ENCODE measurements at regions not wholly inside any gene's neighbourhood (a gene's known extent, or its start where the extent isn't known, plus 50 kb on each side); places are given as distances from the start of the nearest gene placed in this dataset.

GRCh38 chr5:23884405-23885031 lies 377.1 kb downstream of the PRDM9 start:
- Histone ChIP-seq H3K9me2 (ENCODE audit: insufficient read depth, low read length) (no peaks in the 10 kb centered on the region), H3K9ac (ENCODE audit: low read length) (no peak overlapping the region), H3F3A (ENCODE audit: insufficient read depth, low read length, poor library complexity, severe bottlenecking) (no peaks in the 10 kb centered on the region), H3K79me2 (replicated peaks; ENCODE audit: insufficient read depth, low read length) (no peaks in the 10 kb centered on the region), H3K4me2 (ENCODE audit: low read length) (no peak overlapping the region), H4K20me1 (ENCODE audit: insufficient read depth) (no peaks in the 10 kb centered on the region), H3K27me3 (ENCODE audit: insufficient read depth, low read depth, low read length) (no peaks in the 10 kb centered on the region), H3K36me3 (ENCODE audit: insufficient read depth, low read length) (no peaks in the 10 kb centered on the region), H3K4me3 (ENCODE audit: low read length) (no peak overlapping the region), H3K27ac (ENCODE audit: low read length) (no peak overlapping the region), H3K9me3 (ENCODE audit: low read length) (no peaks in the 10 kb centered on the region), H2AFZ (ENCODE audit: low read depth, low read length) (no peak overlapping the region)
- TF ChIP-seq REST (IDR thresholded peaks at IDR 0.05; ENCODE audit: borderline replicate concordance), result no peak
- TF ChIP-seq CTCF (IDR thresholded peaks at IDR 0.05; ENCODE audit: poor library complexity, severe bottlenecking), result no peak
- no peak for TF ChIP-seq TAF1 (IDR thresholded peaks at IDR 0.05; ENCODE audit: low read depth)
- no peak for TF ChIP-seq EP300 (conservative IDR thresholded peaks at IDR 0.05; ENCODE audit: poor library complexity, severe bottlenecking)
- no peak for TF ChIP-seq EZH2 (IDR thresholded peaks at IDR 0.05; ENCODE audit: borderline replicate concordance, insufficient read depth, low read length, poor library complexity, severe bottlenecking)
- TF ChIP-seq SMC3 (conservative IDR thresholded peaks at IDR 0.05; ENCODE audit: poor library complexity), result no peak
- no peak for TF ChIP-seq POLR2AphosphoS5 (IDR thresholded peaks at IDR 0.05)
- TF ChIP-seq MXI1 (conservative IDR thresholded peaks at IDR 0.05; ENCODE audit: poor library complexity, severe bottlenecking), result no peak
- TF ChIP-seq RAD21 (conservative IDR thresholded peaks at IDR 0.05), result no peak

- Histone ChIP-seq H2AFZ (ENCODE audit: low read depth, low read length) (no peak overlapping the region), H4K20me1 (ENCODE audit: insufficient read depth) (no peaks in the 10 kb centered on the region), H3K9ac (ENCODE audit: low read length) (no peak overlapping the region)
These were observed 386.2 kb downstream of the PRDM9 start for GRCh38 chr5:23893561-23893960.

More at GRCh38 chr5:23893561-23893960, 386.2 kb downstream of the PRDM9 start:
- no peaks in the 10 kb centered on the region for H3K9me2 ChIP-seq (ENCODE audit: insufficient read depth, low read length)
- peaks cover 3% of the 10 kb centered on the region for H3K9me3 ChIP-seq (ENCODE audit: low read length)
- H3K36me3 ChIP-seq (ENCODE audit: insufficient read depth, low read length), result no peaks in the 10 kb centered on the region
- H3K79me2 ChIP-seq (replicated peaks; ENCODE audit: insufficient read depth, low read length), result no peaks in the 10 kb centered on the region
- no peak overlapping the region for H3K4me2 ChIP-seq (ENCODE audit: low read length)
- no peak overlapping the region for H3K4me3 ChIP-seq (ENCODE audit: low read length)
- TF ChIP-seq TAF1 (IDR thresholded peaks at IDR 0.05; ENCODE audit: low read depth) (no peak), SMC3 (conservative IDR thresholded peaks at IDR 0.05; ENCODE audit: poor library complexity) (no peak), REST (IDR thresholded peaks at IDR 0.05; ENCODE audit: borderline replicate concordance) (no peak), RAD21 (conservative IDR thresholded peaks at IDR 0.05) (no peak), POLR2AphosphoS5 (IDR thresholded peaks at IDR 0.05) (no peak), CTCF (IDR thresholded peaks at IDR 0.05; ENCODE audit: poor library complexity, severe bottlenecking) (no peak), MXI1 (conservative IDR thresholded peaks at IDR 0.05; ENCODE audit: poor library complexity, severe bottlenecking) (no peak), EP300 (conservative IDR thresholded peaks at IDR 0.05; ENCODE audit: poor library complexity, severe bottlenecking) (no peak)
- H3F3A ChIP-seq (ENCODE audit: insufficient read depth, low read length, poor library complexity, severe bottlenecking), result no peaks in the 10 kb centered on the region
- H3K27me3 ChIP-seq (ENCODE audit: insufficient read depth, low read depth, low read length), result no peaks in the 10 kb centered on the region
- H3K27ac ChIP-seq (ENCODE audit: low read length), result no peak overlapping the region
